NCI-H2227 (cell line): ENCODE measurements at regions not wholly inside any gene's neighbourhood (a gene's known extent, or its start where the extent isn't known, plus 50 kb on each side); places are given as distances from the start of the nearest gene placed in this dataset.
"Not testable (repeated sequence)": the region's sequence is repeated elsewhere in the genome, so short reads cannot be mapped to it uniquely, and the experiment has no call there.

Experiments
- DNase-seq: peaks from one replicate; lab custom pipeline; 2025; ENCODE audit not compliant: unreplicated experiment; lab: John Stamatoyannopoulos, UW

- no peak for DNase-seq
These were observed 147.1 kb downstream of the NAA11 start for GRCh38 chr4:79178760-79179159.

- no peak for DNase-seq
These were observed 148.5 kb downstream of the NAA11 start for GRCh38 chr4:79177388-79177787.

GRCh38 chr4:79176351-79176750, 149.5 kb downstream of the NAA11 start:
- DNase-seq: no peak

GRCh38 chr4:79175716-79176115, 150.1 kb downstream of the NAA11 start:
- no peak for DNase-seq

- DNase-seq: no peak
These were observed 151.2 kb downstream of the NAA11 start for GRCh38 chr4:79174490-79175252.

GRCh38 chr4:79173186-79173585, 152.7 kb downstream of the NAA11 start:
- no peak for DNase-seq

GRCh38 chr4:79170077-79170476, 155.8 kb downstream of the NAA11 start:
- no peak for DNase-seq

GRCh38 chr4:79164907-79165610, 160.8 kb downstream of the NAA11 start:
- peak; percentile 72 for DNase-seq

- DNase-seq: no peak
These were observed 161.8 kb downstream of the NAA11 start for GRCh38 chr4:79163981-79164490.

- no peak for DNase-seq
These were observed 164.9 kb downstream of the NAA11 start for GRCh38 chr4:79160962-79161361.

GRCh38 chr4:79158705-79159104, 167.2 kb downstream of the NAA11 start:
- not testable (repeated sequence) for DNase-seq

GRCh38 chr4:79155336-79155735, 170.5 kb downstream of the NAA11 start:
- DNase-seq: no peak

- no peak for DNase-seq
These were observed 174.9 kb downstream of the NAA11 start for GRCh38 chr4:79150820-79151416.

- no peak for DNase-seq
These were observed 177.5 kb downstream of the NAA11 start for GRCh38 chr4:79148369-79148768.

GRCh38 chr4:79147251-79147650, 178.6 kb downstream of the NAA11 start:
- DNase-seq: no peak

- DNase-seq: no peak
These were observed 184.3 kb downstream of the NAA11 start for GRCh38 chr4:79141530-79141929.

- no peak for DNase-seq
These were observed 191.1 kb downstream of the NAA11 start for GRCh38 chr4:79134767-79135166.

- DNase-seq: no peak
These were observed 193.0 kb downstream of the NAA11 start for GRCh38 chr4:79132826-79133225.

- DNase-seq: no peak
These were observed 182.7 kb upstream of the PAQR3 start for GRCh38 chr4:79121875-79122358.

GRCh38 chr4:79121223-79121622, 182.0 kb upstream of the PAQR3 start:
- DNase-seq: no peak

GRCh38 chr4:79117051-79117450, 177.8 kb upstream of the PAQR3 start:
- not testable (repeated sequence) for DNase-seq

GRCh38 chr4:79107014-79107413, 167.8 kb upstream of the PAQR3 start:
- no peak for DNase-seq
